SK-N-SH (cell line): ENCODE measurements at regions not wholly inside any gene's neighbourhood (a gene's known extent, or its start where the extent isn't known, plus 50 kb on each side); places are given as distances from the start of the nearest gene placed in this dataset.

Source experiments
- CTCF ChIA-PET: fragments of 300-600, 350-600 bp; formaldehyde crosslinking; extraction: SDS; loops from one replicate; lab custom pipeline; 2021; lab: Yijun Ruan, JAX
- POLR2A ChIA-PET: fragments of 350-600 bp; sonication (Branson Sonifier 250); formaldehyde crosslinking; extraction: SDS; loops from one replicate; lab custom pipeline; 2020; ENCODE audit warnings: antibody characterized with exemption, inconsistent platforms; lab: Yijun Ruan, JAX
- DNase-seq: peaks from one replicate; pipeline ENCODE4 v3.0.0; 2012
- H2AFZ ChIP-seq: fragments of 200-600 bp; sonication (generic); 2 replicates; pipeline ENCODE4 v1.8.1; 2016; ENCODE audit warnings: antibody characterized with exemption, mild to moderate bottlenecking, low read depth
- H3F3A ChIP-seq: fragments of 200-600 bp; sonication (generic); replicated peaks from 2 replicates; pipeline ENCODE3; 2016; ENCODE audit warnings: antibody characterized with exemption, mild to moderate bottlenecking; ENCODE audit not compliant: insufficient read depth
- H3K27ac ChIP-seq, 2 experiments: fragments of 200-500 bp in 1 of 2; fragments of 200-600 bp in 1 of 2; sonication (Bioruptor generic) in 1 of 2; sonication (generic), shearing (Covaris generic) in 1 of 2; 2 replicates each; pipeline versions ENCODE4 v1.5.1 to v1.6.1; 2014 to 2016; ENCODE audit warnings: low read depth in 2 of 2, inconsistent platforms in 1 of 2, low read length in 1 of 2, mild to moderate bottlenecking in 1 of 2, mixed read lengths in 1 of 2
- H3K27me3 ChIP-seq: fragments of 200-600 bp; sonication (generic), shearing (Covaris generic); 2 replicates; pipeline ENCODE4 v1.6.1; 2016; ENCODE audit warnings: mixed run types; ENCODE audit not compliant: insufficient read depth
- H3K36me3 ChIP-seq, 2 experiments: fragments of 200-500 bp in 1 of 2; fragments of 200-600 bp in 1 of 2; sonication (Bioruptor generic) in 1 of 2; sonication (generic) in 1 of 2; replicated peaks in 1 of 2; 2 replicates each; pipeline versions ENCODE3 to v1.5.1; 2014 to 2016; ENCODE audit warnings: low read length in 1 of 2, mild to moderate bottlenecking in 1 of 2; ENCODE audit not compliant: insufficient read depth in 2 of 2, control insufficient read depth in 1 of 2
- H3K4me1 ChIP-seq, 2 experiments: fragments of 200-500 bp in 1 of 2; fragments of 200-600 bp in 1 of 2; sonication (Bioruptor generic) in 1 of 2; sonication (generic), shearing (Covaris generic) in 1 of 2; 2 replicates each; pipeline versions ENCODE4 v1.5.1 to v1.6.1; 2014 to 2016; ENCODE audit warnings: low read depth in 1 of 2, low read length in 1 of 2, mixed run types in 1 of 2; ENCODE audit not compliant: insufficient read depth in 2 of 2, control insufficient read depth in 1 of 2
- H3K4me2 ChIP-seq: fragments of 200-600 bp; sonication (generic), shearing (Covaris generic); 2 replicates; pipeline ENCODE4 v1.6.1; 2017; ENCODE audit warnings: mixed run types
- H3K4me3 ChIP-seq, 2 experiments: fragments of 200-500 bp in 1 of 2; fragments of 200-600 bp in 1 of 2; sonication (Bioruptor generic) in 1 of 2; sonication (generic), shearing (Covaris generic) in 1 of 2; 2 replicates each; pipeline versions ENCODE4 v1.5.1 to v1.8.1; 2014 to 2016; ENCODE audit warnings: low read depth in 2 of 2, inconsistent platforms in 1 of 2, low read length in 1 of 2, mild to moderate bottlenecking in 1 of 2, mixed read lengths in 1 of 2, moderate library complexity in 1 of 2
- H3K79me2 ChIP-seq: fragments of 200-600 bp; sonication (generic); 2 replicates; pipeline ENCODE4 v1.8.1; 2017; ENCODE audit warnings: mild to moderate bottlenecking; ENCODE audit not compliant: insufficient read depth
- H3K9ac ChIP-seq: fragments of 200-600 bp; sonication (generic); 2 replicates; pipeline ENCODE4 v1.6.1; 2017; ENCODE audit warnings: mixed run types
- H3K9me2 ChIP-seq: fragments of 200-600 bp; sonication (generic); 2 replicates; pipeline ENCODE4 v1.6.1; 2017; ENCODE audit warnings: mixed run types
- H3K9me3 ChIP-seq: fragments of 200-600 bp; sonication (generic); 2 replicates; pipeline ENCODE4 v1.6.1; 2017; ENCODE audit warnings: mixed run types, mild to moderate bottlenecking, moderate library complexity
- H4K20me1 ChIP-seq: fragments of 200-600 bp; sonication (generic); 2 replicates; pipeline ENCODE4 v1.6.1; 2017; ENCODE audit warnings: mild to moderate bottlenecking, mixed run types; ENCODE audit not compliant: insufficient read depth
- ELF1 ChIP-seq: IDR thresholded peaks from 2 replicates; pipeline ENCODE4 v1.4.0; 2012
- EP300 ChIP-seq, 2 experiments: IDR thresholded peaks; 2 replicates each; pipeline versions ENCODE4 v1.4.0 to v1.6.1; 2012; ENCODE audit warnings: borderline replicate concordance in 1 of 2, low read depth in 1 of 2, low read length in 1 of 2
- EZH2phosphoT487 ChIP-seq: fragments of 200-600 bp; sonication (generic); IDR thresholded peaks from 2 replicates; pipeline ENCODE4 v1.6.1; 2017; ENCODE audit warnings: low read depth, mixed run types, mild to moderate bottlenecking, antibody characterized with exemption, moderate library complexity, borderline replicate concordance
- FOSL2 ChIP-seq: IDR thresholded peaks from 2 replicates; pipeline ENCODE4 v1.4.0; 2012; ENCODE audit warnings: low read depth, mild to moderate bottlenecking, moderate library complexity, borderline replicate concordance
- FOXM1 ChIP-seq: IDR thresholded peaks from 2 replicates; pipeline ENCODE4 v1.4.0; 2012; ENCODE audit warnings: low read depth, mild to moderate bottlenecking
- GATA2 ChIP-seq: sonication (generic); formaldehyde crosslinking; IDR thresholded peaks from 2 replicates; pipeline ENCODE4 v1.5.0; 2020; ENCODE audit warnings: mild to moderate bottlenecking, missing genetic modification reagents
- MEF2A ChIP-seq: IDR thresholded peaks from 2 replicates; pipeline ENCODE4 v1.4.0; 2012; ENCODE audit warnings: low read depth, borderline replicate concordance
- NFIC ChIP-seq: IDR thresholded peaks from 2 replicates; pipeline ENCODE4 v1.4.0; 2012; ENCODE audit warnings: borderline replicate concordance
- POLR2AphosphoS5 ChIP-seq: IDR thresholded peaks from 2 replicates; pipeline ENCODE4 v1.6.1; 2012; ENCODE audit warnings: low read depth, low read length
- REST ChIP-seq: IDR thresholded peaks from 2 replicates; pipeline ENCODE4 v1.6.1; 2012; ENCODE audit warnings: mild to moderate bottlenecking, low read depth, low read length, moderate library complexity
- RFX5 ChIP-seq: IDR thresholded peaks from 2 replicates; pipeline ENCODE4 v1.6.1; 2012; ENCODE audit warnings: mild to moderate bottlenecking, improper control_type of control experiment, low read length
- RXRA ChIP-seq: IDR thresholded peaks from 2 replicates; pipeline ENCODE4 v1.4.0; 2012; ENCODE audit warnings: low read depth, mild to moderate bottlenecking, borderline replicate concordance
- SIN3A ChIP-seq: IDR thresholded peaks from 2 replicates; pipeline ENCODE4 v1.6.1; 2012; ENCODE audit warnings: low read depth, mild to moderate bottlenecking, low read length, moderate library complexity, borderline replicate concordance
- SMC3 ChIP-seq: IDR thresholded peaks from 2 replicates; pipeline ENCODE4 v1.6.1; 2012; ENCODE audit warnings: low read depth, low read length, improper control_type of control experiment
- TEAD4 ChIP-seq: IDR thresholded peaks from 2 replicates; pipeline ENCODE4 v1.4.0; 2012; ENCODE audit warnings: mild to moderate bottlenecking, borderline replicate concordance; ENCODE audit not compliant: insufficient read depth
- USF2 ChIP-seq: fragments of 150-350 bp; IDR thresholded peaks from 2 replicates; pipeline ENCODE4 v1.6.1; 2017; ENCODE audit warnings: antibody characterized with exemption, low read length, low read depth, borderline replicate concordance
- YY1 ChIP-seq: IDR thresholded peaks from 2 replicates; pipeline ENCODE4 v1.4.0; 2012; ENCODE audit warnings: low read depth, mild to moderate bottlenecking
- ZBTB33 ChIP-seq: IDR thresholded peaks from 2 replicates; pipeline ENCODE4 v1.4.0; 2012; ENCODE audit warnings: low read depth, borderline replicate concordance
- WGBS: methylation state at CpG from one replicate; pipeline ENCODE4 v1.1.6; 2017; ENCODE audit warnings: low lambda C conversion rate; 5-methylcytosine and 5-hydroxymethylcytosine counted together
- TF ChIP-seq, protein P1 (sequence below): IDR thresholded peaks from 2 replicates; pipeline ENCODE4; 2012

GRCh38 chr4:187178084-187178483 is 454.4 kb upstream of the FAT1 start:
- H3K79me2 ChIP-seq, result no peaks in the 10 kb centered on the region
- H2AFZ ChIP-seq, result no peak overlapping the region
- TF ChIP-seq SMC3 (no peak), TEAD4 (no peak), EP300 (IDR thresholded peaks at IDR 0.05; ENCODE audit: borderline replicate concordance in 1 of 2, low read depth in 1 of 2, low read length in 1 of 2) (no peak), SIN3A (no peak), GATA2 (CRISPR knock-in tag) (no peak), RXRA (no peak), ELF1 (no peak), USF2 (no peak), ZBTB33 (no peak), FOXM1 (no peak), EZH2phosphoT487 (no peak), RFX5 (no peak)
- TF ChIP-seq, all 33 proteins: peak for 0
- H3K9me2 ChIP-seq, result no peaks in the 10 kb centered on the region
- no peaks in the 10 kb centered on the region for H3F3A ChIP-seq
- no peak overlapping the region for H3K27ac ChIP-seq
- CTCF ChIA-PET, result no interaction called here
- H3K4me1 ChIP-seq, result no peaks in the 10 kb centered on the region
- 27% methylated on average over 4 of the region's 6 CpGs for WGBS
- H4K20me1 ChIP-seq, result no peaks in the 10 kb centered on the region
- H3K27me3 ChIP-seq, result no peaks in the 10 kb centered on the region; the same call in 1 of the 2 replicates
- no peak overlapping the region for H3K4me3 ChIP-seq
- POLR2A ChIA-PET, result no interaction called here
- no peaks in the 10 kb centered on the region for H3K36me3 ChIP-seq
- H3K4me2 ChIP-seq, result no peak overlapping the region
- DNase-seq, result no peak
- H3K9me3 ChIP-seq, result no peaks in the 10 kb centered on the region
- no peak overlapping the region for H3K9ac ChIP-seq

GRCh38 chr4:187178587-187178986 is 454.9 kb upstream of the FAT1 start:
- Histone ChIP-seq H3K4me3 (no peak overlapping the region), H3K79me2 (no peaks in the 10 kb centered on the region), H3K9me3 (no peaks in the 10 kb centered on the region), H3F3A (no peaks in the 10 kb centered on the region), H2AFZ (no peak overlapping the region), H4K20me1 (no peaks in the 10 kb centered on the region), H3K27me3 (no peaks in the 10 kb centered on the region; the same call in 1 of the 2 replicates), H3K4me1 (no peaks in the 10 kb centered on the region), H3K9ac (no peak overlapping the region), H3K36me3 (no peaks in the 10 kb centered on the region), H3K9me2 (no peaks in the 10 kb centered on the region), H3K4me2 (no peak overlapping the region), H3K27ac (no peak overlapping the region)
- ChIA-PET POLR2A (no interaction called here), CTCF (no interaction called here)
- 27% methylated on average over 6 of the region's 6 CpGs for WGBS
- no peak for DNase-seq
- TF ChIP-seq POLR2AphosphoS5 (no peak), ELF1 (no peak), SMC3 (no peak), MEF2A (no peak), ZBTB33 (no peak), YY1 (no peak), REST (no peak), NFIC (no peak), FOSL2 (no peak), EZH2phosphoT487 (no peak)
- TF ChIP-seq, protein P1, sequence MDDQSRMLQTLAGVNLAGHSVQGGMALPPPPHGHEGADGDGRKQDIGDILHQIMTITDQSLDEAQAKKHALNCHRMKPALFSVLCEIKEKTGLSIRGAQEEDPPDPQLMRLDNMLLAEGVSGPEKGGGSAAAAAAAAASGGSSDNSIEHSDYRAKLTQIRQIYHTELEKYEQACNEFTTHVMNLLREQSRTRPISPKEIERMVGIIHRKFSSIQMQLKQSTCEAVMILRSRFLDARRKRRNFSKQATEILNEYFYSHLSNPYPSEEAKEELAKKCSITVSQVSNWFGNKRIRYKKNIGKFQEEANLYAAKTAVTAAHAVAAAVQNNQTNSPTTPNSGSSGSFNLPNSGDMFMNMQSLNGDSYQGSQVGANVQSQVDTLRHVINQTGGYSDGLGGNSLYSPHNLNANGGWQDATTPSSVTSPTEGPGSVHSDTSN, result no peak
